ENCODE measurements at regions not wholly inside any gene's neighbourhood (a gene's known extent, or its start where the extent isn't known, plus 50 kb on each side); places are given as distances from the start of the nearest gene placed in this dataset.

- WGBS, 4 donors = 78 to 93% (median 89%) methylated on average over 7 to 18 of the region's 18 CpGs
- DNase-seq = peak in 1 of 5 donors; percentile 52
- Histone ChIP-seq H3K27ac (no peak overlapping the region), H3K4me3 (no peak overlapping the region), H3K36me3 (no peaks in the 10 kb centered on the region), H3K27me3 (no peaks in the 10 kb centered on the region), H3K4me1 (no peaks in the 10 kb centered on the region), H3K9me3 (no peaks in the 10 kb centered on the region)
- ATAC-seq = peak in 1 of 4 donors; percentile 42
- intact Hi-C loops (cut with DNase I) = no loop called here
- TF ChIP-seq POLR2A (IDR thresholded peaks at IDR 0.05) = no peak
- no peak for TF ChIP-seq CTCF (IDR thresholded peaks at IDR 0.05)
These were observed 681.2 kb downstream of the PDHA2 start for GRCh38 chr4:96521046-96521536.

- no peaks in the 10 kb centered on the region for H3K27me3 ChIP-seq
- no peak for ATAC-seq
- peaks cover 0 to 4% (median 0%) of the 10 kb centered on the region in 12 donors for H3K9me3 ChIP-seq
- H3K4me3 ChIP-seq = no peak overlapping the region
- DNase-seq = no peak
- WGBS, 4 donors = 52 to 60% (median 52%) methylated on average over 5 of the region's 5 CpGs
- no peaks in the 10 kb centered on the region for H3K36me3 ChIP-seq
- intact Hi-C loops (cut with DNase I) = no loop called here
- TF ChIP-seq POLR2A (IDR thresholded peaks at IDR 0.05) (no peak), CTCF (IDR thresholded peaks at IDR 0.05) (no peak)
- H3K4me1 ChIP-seq = no peaks in the 10 kb centered on the region
- no peak overlapping the region for H3K27ac ChIP-seq
These were observed 683.7 kb downstream of the PDHA2 start for GRCh38 chr4:96523611-96524010.

GRCh38 chr4:96524311-96524875 is 684.5 kb downstream of the PDHA2 start:
- Histone ChIP-seq H3K36me3 (no peaks in the 10 kb centered on the region), H3K27me3 (no peaks in the 10 kb centered on the region), H3K27ac (no peak overlapping the region), H3K4me3 (no peak overlapping the region), H3K9me3 (peaks cover 0 to 4% (median 0%) of the 10 kb centered on the region in 12 donors), H3K4me1 (no peaks in the 10 kb centered on the region)
- intact Hi-C loops (cut with DNase I) = no loop called here
- 47 to 59% (median 57%) methylated on average over 12 of the region's 12 CpGs for WGBS, 4 donors
- DNase-seq = peak in 1 of 5 donors; percentile 15
- TF ChIP-seq POLR2A (IDR thresholded peaks at IDR 0.05) (no peak), CTCF (IDR thresholded peaks at IDR 0.05) (no peak)
- ATAC-seq = no peak

DNA sequence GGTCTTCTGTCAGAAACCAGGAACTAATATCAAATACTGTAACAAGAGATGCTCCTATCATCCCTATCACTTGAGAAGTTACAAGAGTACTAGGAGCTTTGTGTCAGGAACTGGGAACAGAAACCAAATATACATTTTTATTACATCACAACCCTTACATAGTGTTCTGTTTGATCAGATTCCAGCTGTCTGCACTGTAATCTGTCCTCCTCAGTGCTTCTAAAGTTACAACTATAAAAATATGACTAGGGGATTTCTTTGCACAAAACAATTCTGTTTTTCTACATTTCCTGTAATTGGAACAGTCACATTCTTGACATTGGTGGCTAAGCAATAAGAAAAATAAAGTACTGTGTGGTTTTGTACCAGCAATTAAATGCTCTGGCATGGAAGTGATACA is 686.0 kb downstream of the PDHA2 start:
- intact Hi-C loops (cut with DNase I) = no loop called here
- H3K4me3 ChIP-seq = no peak overlapping the region
- no peak for TF ChIP-seq POLR2A (IDR thresholded peaks at IDR 0.05)
- TF ChIP-seq CTCF (IDR thresholded peaks at IDR 0.05) = no peak

More for the DNA sequence above, 686.0 kb downstream of the PDHA2 start:
- Histone ChIP-seq H3K27ac (no peak overlapping the region), H3K9me3 (peaks cover 0 to 4% (median 0%) of the 10 kb centered on the region in 12 donors), H3K4me1 (no peaks in the 10 kb centered on the region), H3K27me3 (no peaks in the 10 kb centered on the region), H3K36me3 (no peaks in the 10 kb centered on the region)
- DNase-seq (no peak), ATAC-seq (no peak)
